Esophagus squamous epithelium (tissue), 4 donors: ENCODE measurements at regions not wholly inside any gene's neighbourhood (a gene's known extent, or its start where the extent isn't known, plus 50 kb on each side); places are given as distances from the start of the nearest gene placed in this dataset.

ENCODE experiments used
- CTCF ChIP-seq, 6 experiments: fragments of 450-650 bp in 4 of 6; fragments of 200-600 bp in 2 of 6; sonication (generic) in 2 of 6; IDR thresholded peaks; one replicate each; pipeline ENCODE4 v1.5.1; 2016 to 2019; ENCODE audit warnings: antibody characterized with exemption in 6 of 6, mild to moderate bottlenecking in 4 of 6, moderate library complexity in 4 of 6
- POLR2A ChIP-seq, 4 donors: fragments of 450-650 bp; IDR thresholded peaks; one replicate each; pipeline ENCODE4 v1.6.1; 2017; ENCODE audit warnings: antibody characterized with exemption in 4 of 4, mild to moderate bottlenecking in 4 of 4, moderate library complexity in 3 of 4

GRCh38 chr14:22122227-22122818, 448.7 kb upstream of the OR4E1 start:
- TF ChIP-seq POLR2A (IDR thresholded peaks at IDR 0.05) (no peak), CTCF (IDR thresholded peaks at IDR 0.05) (no peak)
